Neural progenitor cell (in vitro differentiated cells): ENCODE measurements at regions not wholly inside any gene's neighbourhood (a gene's known extent, or its start where the extent isn't known, plus 50 kb on each side); places are given as distances from the start of the nearest gene placed in this dataset.

Experiments used
- DNase-seq: peaks from one replicate; pipeline ENCODE4 v3.0.0-alpha.2; 2016; ENCODE audit warnings: low spot score
- H2AFZ ChIP-seq: fragments of 200-600 bp; sonication (generic); replicated peaks from 2 replicates; pipeline ENCODE4 v1.6.1; 2016; ENCODE audit warnings: antibody characterized with exemption
- H3F3A ChIP-seq: fragments of 200-600 bp; sonication (generic); 2 replicates; pipeline ENCODE4 v1.6.1; 2016; ENCODE audit warnings: antibody characterized with exemption, low read depth
- H3K27ac ChIP-seq: fragments of 200-600 bp; sonication (generic); 2 replicates; pipeline ENCODE4 v1.5.1; 2016; ENCODE audit warnings: mild to moderate bottlenecking
- H3K27me3 ChIP-seq: fragments of 200-600 bp; sonication (generic); 2 replicates; pipeline ENCODE4 v1.6.1; 2016; ENCODE audit warnings: mild to moderate bottlenecking, moderate library complexity
- H3K36me3 ChIP-seq: fragments of 200-600 bp; sonication (generic); 2 replicates; pipeline ENCODE4 v1.5.1; 2016
- H3K4me1 ChIP-seq: fragments of 200-600 bp; sonication (generic); 2 replicates; pipeline ENCODE4 v1.6.1; 2016; ENCODE audit warnings: mixed run types
- H3K4me2 ChIP-seq: fragments of 200-600 bp; sonication (generic); 2 replicates; pipeline ENCODE4 v1.6.1; 2016
- H3K4me3 ChIP-seq: fragments of 200-600 bp; sonication (generic); 2 replicates; pipeline ENCODE4 v1.5.1; 2016
- H3K79me2 ChIP-seq: fragments of 200-600 bp; sonication (generic); 2 replicates; pipeline ENCODE4 v1.6.1; 2016; ENCODE audit warnings: low read depth
- H3K9ac ChIP-seq: fragments of 200-600 bp; sonication (generic); 2 replicates; pipeline ENCODE4 v1.6.1; 2016
- H3K9me3 ChIP-seq: fragments of 200-600 bp; sonication (generic); 2 replicates; pipeline ENCODE4 v1.5.1; 2016; ENCODE audit warnings: low read depth
- H4K20me1 ChIP-seq: fragments of 200-600 bp; sonication (generic); 2 replicates; pipeline ENCODE4 v1.6.1; 2016; ENCODE audit warnings: low read depth
- H3K27ac Mint-ChIP-seq: 3 replicates; pipeline ENCODE4 v1.8.0; 2021; ENCODE audit warnings: mixed read lengths
- H3K27me3 Mint-ChIP-seq: 2 replicates; pipeline ENCODE4 v1.8.0; 2022; ENCODE audit warnings: low read depth, mild to moderate bottlenecking, inconsistent platforms, moderate library complexity, mixed read lengths; ENCODE audit not compliant: insufficient read depth
- H3K36me3 Mint-ChIP-seq: 3 replicates; pipeline ENCODE4 v1.8.0; 2021; ENCODE audit warnings: mixed read lengths
- H3K4me1 Mint-ChIP-seq: 3 replicates; pipeline ENCODE4 v1.8.0; 2021; ENCODE audit warnings: mixed read lengths
- H3K4me3 Mint-ChIP-seq: 3 replicates; pipeline ENCODE4 v1.8.0; 2021; ENCODE audit warnings: mild to moderate bottlenecking, moderate library complexity, mixed read lengths
- H3K9me3 Mint-ChIP-seq: 3 replicates; pipeline ENCODE4 v1.8.0; 2020; ENCODE audit warnings: mixed read lengths
- CTCF ChIP-seq: fragments of 200-600 bp; sonication (generic); IDR thresholded peaks from 2 replicates; pipeline ENCODE4 v1.5.1; 2017; ENCODE audit warnings: antibody characterized with exemption, mild to moderate bottlenecking
- EZH2 ChIP-seq: fragments of 200-600 bp; sonication (generic); IDR thresholded peaks from 2 replicates; pipeline ENCODE4 v1.6.1; 2017; ENCODE audit warnings: antibody characterized with exemption, mild to moderate bottlenecking, moderate library complexity
- EZH2phosphoT487 ChIP-seq: fragments of 200-600 bp; sonication (generic); IDR thresholded peaks from 2 replicates; pipeline ENCODE4 v1.6.1; 2017; ENCODE audit warnings: antibody characterized with exemption

DNA sequence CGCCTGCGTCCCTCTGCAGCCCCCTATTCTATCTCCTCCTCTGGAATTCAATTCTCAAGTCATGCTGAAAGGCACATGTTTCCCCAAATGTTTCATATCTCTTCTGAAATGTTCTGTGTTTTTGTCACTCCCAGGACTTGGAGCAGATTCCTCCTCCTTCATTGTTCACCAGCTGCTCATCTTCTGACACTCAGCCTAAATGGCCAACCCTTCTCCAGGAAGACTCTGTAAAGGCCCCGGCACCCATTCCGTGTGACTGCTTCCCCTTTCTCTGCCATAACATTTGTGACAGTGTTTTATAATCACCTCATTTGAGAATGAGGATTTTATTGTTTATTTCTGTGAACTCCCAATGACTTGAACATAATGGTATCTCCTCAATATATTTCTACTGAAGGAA lies 170.8 kb upstream of the ADAMTS16 start:
- H3K4me1 ChIP-seq, result no peaks in the 10 kb centered on the region
- Mint-ChIP-seq H3K4me3 (no peak overlapping the region), H3K27me3 (peaks cover 2% of the 10 kb centered on the region), H3K4me1 (no peaks in the 10 kb centered on the region), H3K36me3 (no peaks in the 10 kb centered on the region), H3K9me3 (no peaks in the 10 kb centered on the region), H3K27ac (no peak overlapping the region)
- no peak overlapping the region for H2AFZ ChIP-seq
- no peaks in the 10 kb centered on the region for H4K20me1 ChIP-seq
- no peaks in the 10 kb centered on the region for H3K27me3 ChIP-seq
- H3K9ac ChIP-seq, result no peak overlapping the region
- H3K9me3 ChIP-seq, result no peaks in the 10 kb centered on the region
- TF ChIP-seq EZH2phosphoT487, result no peak
- TF ChIP-seq CTCF, result no peak
- TF ChIP-seq EZH2, result no peak
- no peak overlapping the region for H3K4me3 ChIP-seq
- H3F3A ChIP-seq, result no peaks in the 10 kb centered on the region
- no peak for DNase-seq
- H3K36me3 ChIP-seq, result no peaks in the 10 kb centered on the region
- H3K27ac ChIP-seq, result no peak overlapping the region
- H3K79me2 ChIP-seq, result no peaks in the 10 kb centered on the region
- no peak overlapping the region for H3K4me2 ChIP-seq

DNA sequence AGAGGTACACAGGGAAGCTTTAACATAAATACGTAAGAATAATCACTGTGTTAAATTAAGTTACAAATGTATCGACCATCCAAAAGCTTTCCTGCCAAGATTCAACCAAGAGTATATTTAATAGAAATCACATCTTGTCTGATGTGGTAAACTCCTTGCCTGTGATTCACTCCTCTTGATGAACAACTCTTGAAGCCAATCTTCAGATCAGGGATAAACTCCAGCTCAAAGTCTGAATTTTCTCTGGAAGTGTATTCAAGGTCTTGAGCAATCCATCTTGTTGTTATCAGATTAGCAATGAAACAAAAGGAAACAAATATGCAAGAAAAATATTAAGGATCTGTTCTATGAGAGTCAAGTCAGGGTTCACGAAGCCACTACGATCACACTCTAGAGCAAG lies 170.0 kb upstream of the ADAMTS16 start:
- no peak overlapping the region for H3K27ac Mint-ChIP-seq
- Histone ChIP-seq H3F3A (no peaks in the 10 kb centered on the region), H3K27me3 (no peaks in the 10 kb centered on the region), H3K79me2 (no peaks in the 10 kb centered on the region), H3K36me3 (no peaks in the 10 kb centered on the region), H4K20me1 (no peaks in the 10 kb centered on the region), H3K9me3 (no peaks in the 10 kb centered on the region), H3K9ac (no peak overlapping the region), H3K4me1 (no peaks in the 10 kb centered on the region), H3K27ac (no peak overlapping the region), H2AFZ (no peak overlapping the region), H3K4me2 (no peak overlapping the region), H3K4me3 (no peak overlapping the region)
- no peak for DNase-seq
- no peaks in the 10 kb centered on the region for H3K4me1 Mint-ChIP-seq
- peaks cover 4% of the 10 kb centered on the region for H3K27me3 Mint-ChIP-seq
- no peak for TF ChIP-seq EZH2
- no peak for TF ChIP-seq EZH2phosphoT487
- no peak for TF ChIP-seq CTCF
- no peak overlapping the region for H3K4me3 Mint-ChIP-seq
- no peaks in the 10 kb centered on the region for H3K36me3 Mint-ChIP-seq
- H3K9me3 Mint-ChIP-seq, result no peaks in the 10 kb centered on the region

- Histone ChIP-seq H4K20me1 (no peaks in the 10 kb centered on the region), H3F3A (no peaks in the 10 kb centered on the region), H3K4me3 (no peak overlapping the region), H3K9ac (no peak overlapping the region), H3K36me3 (no peaks in the 10 kb centered on the region), H3K27me3 (no peaks in the 10 kb centered on the region), H3K9me3 (no peaks in the 10 kb centered on the region), H3K4me2 (no peak overlapping the region), H3K4me1 (no peaks in the 10 kb centered on the region), H2AFZ (no peak overlapping the region), H3K79me2 (no peaks in the 10 kb centered on the region), H3K27ac (no peak overlapping the region)
- no peaks in the 10 kb centered on the region for H3K9me3 Mint-ChIP-seq
- no peaks in the 10 kb centered on the region for H3K4me1 Mint-ChIP-seq
- H3K27ac Mint-ChIP-seq, result no peak overlapping the region
- H3K27me3 Mint-ChIP-seq, result peaks cover 4% of the 10 kb centered on the region
- TF ChIP-seq EZH2phosphoT487 (no peak), CTCF (no peak), EZH2 (no peak)
- no peak overlapping the region for H3K4me3 Mint-ChIP-seq
- no peaks in the 10 kb centered on the region for H3K36me3 Mint-ChIP-seq
- DNase-seq, result no peak
Measured at GRCh38 chr5:4976902-4977301, 163.2 kb upstream of the ADAMTS16 start.
